GM21367 (cell line): ENCODE measurements at regions not wholly inside any gene's neighbourhood (a gene's known extent, or its start where the extent isn't known, plus 50 kb on each side); places are given as distances from the start of the nearest gene placed in this dataset.

Experiments
- ATAC-seq: cut with Tn5 transposase; IDR thresholded peaks from one replicate; pipeline ENCODE4 v1.9.1; 2021; ENCODE audit not compliant: unreplicated experiment

GRCh38 chr6:17047889-17048288 lies 54.0 kb upstream of the STMND1 start:
- ATAC-seq, result no peak

DNA sequence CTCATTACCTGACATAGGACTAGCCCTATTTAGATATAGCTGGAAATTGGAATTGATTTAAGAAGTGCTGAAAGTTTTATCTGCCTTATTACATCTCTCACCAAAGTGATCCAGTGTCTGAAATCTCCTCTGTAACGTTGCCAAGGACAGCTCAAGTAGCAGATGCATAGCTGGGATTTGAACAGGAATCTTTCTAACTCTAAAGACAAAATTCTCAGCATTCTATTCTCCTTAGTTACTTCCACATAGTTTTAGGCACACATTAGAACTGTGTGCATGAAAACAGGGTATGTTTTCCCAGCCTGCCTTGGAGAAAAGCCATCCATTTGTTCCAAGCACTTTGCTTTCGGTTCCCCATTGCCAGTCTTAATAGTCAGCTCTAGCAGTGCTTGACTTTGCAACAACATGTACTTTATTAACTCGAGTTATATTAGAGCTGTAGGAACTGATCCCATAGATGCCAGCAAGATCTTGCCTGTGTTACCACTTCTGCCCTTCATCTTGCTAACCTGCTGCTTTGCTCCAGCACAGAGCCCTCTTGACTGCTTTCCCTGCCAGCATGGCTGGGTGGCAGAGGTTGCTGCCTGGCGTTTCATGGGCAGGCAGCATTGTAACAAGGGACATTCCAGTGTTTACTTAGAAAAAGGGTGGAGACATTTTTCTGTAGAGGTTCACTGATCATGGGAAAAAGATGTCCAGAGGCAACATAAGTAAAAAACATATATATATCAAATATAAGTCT lies 56.1 kb upstream of the STMND1 start:
- no peak for ATAC-seq

DNA sequence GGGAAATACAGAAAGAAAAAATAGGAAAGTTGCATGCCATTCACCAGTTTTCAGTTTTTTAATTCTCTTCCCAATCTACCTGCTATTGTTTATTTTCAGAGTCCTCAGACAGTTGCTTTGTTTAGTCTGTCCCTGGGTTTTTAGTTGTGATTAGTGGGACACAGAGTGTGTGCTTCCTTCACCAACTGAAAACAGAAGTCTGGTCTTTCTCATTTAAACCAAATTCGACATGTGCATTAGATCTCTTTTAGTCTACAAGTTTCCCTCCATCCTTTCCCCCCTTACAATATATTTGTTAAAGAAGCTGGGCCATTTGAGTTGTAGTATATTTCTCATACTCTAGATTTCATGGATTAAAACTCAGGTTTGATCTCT lies 58.7 kb upstream of the STMND1 start:
- ATAC-seq, result no peak

GRCh38 chr6:17042422-17043147 lies 59.3 kb upstream of the STMND1 start:
- ATAC-seq, result no peak

GRCh38 chr6:17039266-17039665 lies 62.6 kb upstream of the STMND1 start:
- no peak for ATAC-seq

DNA sequence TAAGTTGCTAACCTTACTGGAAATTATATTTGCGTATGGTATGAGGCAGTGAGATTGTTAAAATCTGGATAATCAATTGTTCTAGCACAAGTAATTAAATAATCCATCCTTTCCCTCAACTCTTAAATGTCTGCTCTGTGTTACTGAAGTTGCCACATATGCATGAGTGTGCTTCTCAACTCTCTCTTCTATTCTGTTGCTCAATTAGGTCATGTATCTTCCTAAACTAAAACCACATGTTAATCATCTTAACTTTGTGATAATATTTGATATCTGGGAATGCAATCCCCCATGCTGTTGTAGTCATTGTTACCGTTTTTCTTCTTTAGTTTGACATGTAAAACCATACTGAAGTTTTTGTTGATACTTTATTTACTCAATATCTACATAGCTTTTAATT lies 63.5 kb upstream of the STMND1 start:
- no peak for ATAC-seq

DNA sequence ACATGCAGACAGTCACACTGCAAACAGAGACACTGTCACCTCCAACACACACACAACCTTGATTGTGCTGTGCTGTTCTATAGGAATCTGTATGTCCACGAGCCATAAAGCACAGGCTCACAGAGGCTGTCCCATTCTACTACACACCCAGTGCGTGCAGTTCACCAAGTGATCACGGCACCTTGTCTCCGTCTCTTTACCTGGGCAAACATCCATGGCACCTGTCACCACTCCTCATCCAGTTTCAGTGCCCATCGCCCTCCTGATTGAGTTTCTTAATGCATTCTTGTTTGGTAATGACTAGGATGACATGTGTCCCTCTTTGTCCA lies 65.8 kb upstream of the STMND1 start:
- no peak for ATAC-seq

DNA sequence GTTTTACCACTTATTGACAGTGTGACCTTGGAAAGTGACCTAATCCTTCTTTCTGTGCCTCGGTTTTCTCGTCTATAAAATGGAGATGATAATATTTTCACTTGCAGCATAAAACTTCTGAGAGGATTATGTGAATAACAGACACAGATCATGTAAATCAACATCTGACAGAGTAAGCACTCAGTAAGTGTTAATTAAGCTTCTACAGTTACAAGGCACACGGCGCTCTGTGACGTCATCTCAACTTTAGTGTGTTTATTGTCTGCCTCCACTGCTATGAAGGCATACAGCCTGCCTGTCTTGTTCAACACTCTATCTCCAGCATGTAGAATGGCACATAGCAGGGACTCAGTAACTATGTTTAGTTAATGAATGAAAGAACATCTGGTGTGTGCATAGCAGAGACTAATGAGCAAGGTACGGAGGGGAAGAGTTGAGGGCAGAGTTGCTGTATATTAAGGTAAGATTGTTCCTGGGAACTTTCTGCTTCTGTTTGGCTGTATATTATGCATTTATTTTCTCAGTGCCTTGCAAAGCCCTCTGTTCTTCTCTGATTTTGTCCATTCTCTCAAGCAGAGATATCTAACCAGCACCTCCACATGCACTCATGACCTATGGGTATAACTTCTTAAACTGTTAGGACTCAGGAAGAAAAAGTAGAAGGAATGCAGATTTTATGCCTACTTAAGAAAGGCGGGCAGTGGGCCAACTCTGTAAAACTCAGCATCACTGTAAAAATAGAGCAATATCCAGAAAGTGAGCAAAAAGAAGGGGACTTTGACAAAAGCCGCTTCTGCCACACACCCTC lies 66.4 kb upstream of the STMND1 start:
- ATAC-seq, result no peak

DNA sequence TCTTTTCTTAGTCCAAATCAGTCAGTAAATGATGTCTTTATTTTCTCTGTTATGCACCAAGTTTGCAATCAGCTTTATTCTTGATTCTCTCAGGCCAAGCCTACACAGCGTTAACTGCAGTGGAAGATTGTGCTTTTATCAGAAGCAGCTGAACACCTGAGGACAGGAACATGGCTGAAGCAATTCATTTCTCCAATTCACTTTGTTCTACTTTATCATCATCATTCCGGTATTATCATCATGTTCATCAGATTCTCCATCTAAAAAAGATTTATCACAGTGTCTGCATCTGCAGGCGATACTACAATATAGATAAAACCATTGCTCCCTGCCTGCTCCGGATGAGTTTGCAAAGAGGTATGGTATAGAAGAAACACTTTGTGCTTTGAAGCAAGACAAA lies 68.1 kb upstream of the STMND1 start:
- no peak for ATAC-seq

DNA sequence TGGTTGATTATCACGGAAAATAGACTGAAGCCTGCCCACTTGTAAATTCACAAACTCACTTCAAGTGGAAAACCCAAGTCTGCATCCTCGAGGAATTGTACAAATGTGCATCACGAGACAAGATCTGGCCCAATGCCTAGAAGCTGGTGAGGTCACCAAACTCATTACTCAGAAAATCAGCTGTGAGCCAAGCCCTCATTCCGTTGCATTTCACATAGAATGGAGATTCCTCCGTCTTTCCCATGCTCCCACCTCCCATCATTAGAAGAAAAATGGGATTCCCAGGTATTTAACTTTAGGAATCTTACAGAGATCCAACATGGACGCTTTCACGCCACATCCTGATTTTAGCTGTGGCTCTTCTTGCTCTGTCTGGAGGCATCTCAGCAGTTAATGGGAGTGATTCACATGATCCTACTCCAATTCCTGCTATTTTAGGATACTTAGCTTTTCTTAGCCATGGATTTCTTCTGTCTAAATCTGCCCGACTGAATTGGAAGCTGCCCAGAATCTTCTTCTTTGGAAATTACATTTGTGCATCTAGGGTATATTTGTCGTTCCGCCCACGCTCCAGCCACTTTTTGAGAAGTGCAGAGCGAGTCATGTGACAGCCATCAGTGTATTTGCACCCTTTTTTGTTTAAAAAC lies 68.7 kb upstream of the STMND1 start:
- no peak for ATAC-seq

GRCh38 chr6:17032590-17032987 lies 69.3 kb upstream of the STMND1 start:
- no peak for ATAC-seq

DNA sequence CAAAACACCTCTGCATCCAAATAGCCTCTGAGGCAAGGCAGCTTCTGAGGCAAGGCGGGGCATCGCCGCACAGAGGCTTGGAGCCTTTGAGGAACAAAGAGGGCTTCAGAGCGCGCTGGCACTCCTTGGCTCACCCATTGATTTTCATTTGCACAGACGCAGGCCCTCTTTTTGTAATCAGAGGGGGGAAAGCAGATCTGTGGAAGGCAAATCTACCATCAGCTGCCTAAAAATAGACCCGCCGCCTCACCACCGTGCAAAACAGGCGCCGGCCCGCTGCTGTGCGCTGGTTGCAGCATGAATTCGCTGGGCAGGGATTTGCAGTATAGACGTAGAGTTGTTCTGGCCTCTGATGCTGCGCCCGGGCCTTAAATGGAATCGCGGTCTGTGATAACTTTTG lies 69.9 kb upstream of the STMND1 start:
- no peak for ATAC-seq

- no peak for ATAC-seq
Observed at GRCh38 chr6:17027441-17027840, 74.4 kb upstream of the STMND1 start.

GRCh38 chr6:17022604-17023003 lies 79.2 kb upstream of the STMND1 start:
- ATAC-seq, result peak; percentile 58

GRCh38 chr6:17021539-17021889 lies 80.3 kb upstream of the STMND1 start:
- ATAC-seq, result no peak

DNA sequence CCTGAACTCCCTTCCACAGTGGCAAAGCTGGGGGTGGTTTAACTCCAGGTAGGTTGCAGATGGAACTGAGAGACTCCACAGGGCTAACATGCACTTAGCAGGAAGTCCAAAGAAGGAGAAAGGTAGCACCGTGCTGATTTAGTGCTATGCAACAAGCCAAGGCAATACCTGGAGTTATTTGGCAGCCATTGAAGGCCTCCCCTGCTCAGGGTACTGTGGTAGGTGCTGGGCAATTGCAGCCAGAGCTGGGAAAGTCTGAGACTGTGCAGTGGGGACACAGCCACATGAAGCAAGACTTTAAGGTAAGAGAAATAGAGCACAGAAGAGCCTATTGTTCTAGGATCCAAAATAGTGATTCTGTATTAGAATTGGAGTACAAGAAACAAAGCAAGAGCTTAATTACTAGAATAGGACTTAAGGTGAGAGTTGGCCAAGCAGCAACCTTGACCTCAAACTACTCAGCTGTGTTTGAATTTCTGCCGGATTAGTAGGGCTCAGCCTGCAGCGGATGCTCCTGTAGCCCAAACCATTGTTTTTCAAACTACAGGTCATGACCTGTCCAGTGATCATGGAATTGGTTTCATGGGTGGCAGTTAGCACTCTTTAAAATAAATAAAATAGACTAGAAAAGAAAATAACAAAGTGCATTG lies 80.8 kb upstream of the STMND1 start:
- no peak for ATAC-seq

GRCh38 chr6:17018425-17018824 lies 83.4 kb upstream of the STMND1 start:
- no peak for ATAC-seq

- ATAC-seq, result no peak
Observed at GRCh38 chr6:17017416-17017815, 84.4 kb upstream of the STMND1 start.

DNA sequence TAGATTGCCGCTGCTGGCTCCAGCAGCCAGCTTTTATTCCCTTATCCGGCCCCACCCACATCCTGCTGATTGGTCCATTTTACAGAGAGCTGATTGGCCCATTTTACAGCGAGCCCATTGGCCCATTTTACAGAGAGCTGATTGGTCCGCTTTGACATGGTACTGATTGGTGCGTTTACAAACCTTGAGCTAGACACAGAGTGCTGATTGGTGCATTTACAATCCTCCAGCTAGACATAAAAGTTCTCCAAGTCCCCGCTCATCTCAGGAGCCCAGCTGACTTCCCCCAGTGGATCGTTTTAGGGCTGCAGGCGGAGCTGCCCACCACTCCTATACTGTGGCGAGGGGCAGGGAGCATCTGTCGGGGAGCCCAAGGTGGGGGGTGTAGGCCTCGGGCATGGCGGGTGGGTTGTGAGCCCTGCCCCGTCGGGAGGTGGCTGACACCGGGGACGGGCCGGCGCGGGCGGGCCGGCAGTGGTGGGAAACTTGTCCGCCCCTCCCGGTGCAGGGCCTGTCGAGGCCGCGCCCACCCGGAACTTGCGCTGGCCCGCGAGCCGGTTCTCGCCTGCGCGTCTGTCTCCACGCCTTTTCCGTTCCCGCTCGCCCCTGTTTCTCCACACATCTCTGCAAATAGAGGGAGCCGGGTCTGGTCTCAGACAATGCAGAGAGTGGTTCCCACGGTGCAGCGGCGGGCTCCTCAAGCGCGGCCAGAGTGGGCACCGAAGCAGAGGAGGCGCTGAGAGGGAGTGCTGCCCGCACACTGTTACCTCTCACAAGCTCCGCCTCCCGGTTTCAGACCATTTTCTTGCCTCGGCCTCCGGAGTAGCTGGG lies 86.1 kb upstream of the STMND1 start:
- ATAC-seq, result no peak

GRCh38 chr6:17015144-17015543 lies 86.7 kb upstream of the STMND1 start:
- peak; percentile 93 for ATAC-seq
